ENCODE measurements at regions not wholly inside any gene's neighbourhood (a gene's known extent, or its start where the extent isn't known, plus 50 kb on each side); places are given as distances from the start of the nearest gene placed in this dataset.

- TF ChIP-seq CTCF (IDR thresholded peaks at IDR 0.05) (no peak), POLR2A (IDR thresholded peaks at IDR 0.05) (no peak)
Measured at GRCh38 chr7:42812779-42813178, 99.1 kb downstream of the C7orf25 start.

Data from body of pancreas (tissue), 4 donors.